ENCODE measurements at regions not wholly inside any gene's neighbourhood (a gene's known extent, or its start where the extent isn't known, plus 50 kb on each side); places are given as distances from the start of the nearest gene placed in this dataset.

GRCh38 chr3:103624271-103624670 lies 1189.5 kb downstream of the ZPLD1 start:
- Histone ChIP-seq H3K4me1 (ENCODE audit: control insufficient read depth in 2 of 3, insufficient read depth in 2 of 3, low read depth in 1 of 3, low read length in 3 of 3) (no peaks in the 10 kb centered on the region), H3K9ac (ENCODE audit: low read length in 3 of 3) (no peak overlapping the region), H3K27me3 (ENCODE audit: control insufficient read depth, insufficient read depth, low read length) (no peaks in the 10 kb centered on the region), H3K36me3 (ENCODE audit: control insufficient read depth in 2 of 3, insufficient read depth in 3 of 3, low read length in 3 of 3) (no peaks in the 10 kb centered on the region), H3K4me3 (ENCODE audit: low read length in 3 of 3) (no peak overlapping the region), H3K9me3 (ENCODE audit: control insufficient read depth in 2 of 3, insufficient read depth in 1 of 3, low read length in 3 of 3) (peaks cover 0 to 2% (median 0%) of the 10 kb centered on the region in 3 donors), H3K27ac (ENCODE audit: low read depth in 2 of 2, low read length in 2 of 2) (no peak overlapping the region)
- TF ChIP-seq, protein P1, sequence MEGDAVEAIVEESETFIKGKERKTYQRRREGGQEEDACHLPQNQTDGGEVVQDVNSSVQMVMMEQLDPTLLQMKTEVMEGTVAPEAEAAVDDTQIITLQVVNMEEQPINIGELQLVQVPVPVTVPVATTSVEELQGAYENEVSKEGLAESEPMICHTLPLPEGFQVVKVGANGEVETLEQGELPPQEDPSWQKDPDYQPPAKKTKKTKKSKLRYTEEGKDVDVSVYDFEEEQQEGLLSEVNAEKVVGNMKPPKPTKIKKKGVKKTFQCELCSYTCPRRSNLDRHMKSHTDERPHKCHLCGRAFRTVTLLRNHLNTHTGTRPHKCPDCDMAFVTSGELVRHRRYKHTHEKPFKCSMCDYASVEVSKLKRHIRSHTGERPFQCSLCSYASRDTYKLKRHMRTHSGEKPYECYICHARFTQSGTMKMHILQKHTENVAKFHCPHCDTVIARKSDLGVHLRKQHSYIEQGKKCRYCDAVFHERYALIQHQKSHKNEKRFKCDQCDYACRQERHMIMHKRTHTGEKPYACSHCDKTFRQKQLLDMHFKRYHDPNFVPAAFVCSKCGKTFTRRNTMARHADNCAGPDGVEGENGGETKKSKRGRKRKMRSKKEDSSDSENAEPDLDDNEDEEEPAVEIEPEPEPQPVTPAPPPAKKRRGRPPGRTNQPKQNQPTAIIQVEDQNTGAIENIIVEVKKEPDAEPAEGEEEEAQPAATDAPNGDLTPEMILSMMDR (IDR thresholded peaks at IDR 0.05; ENCODE audit: borderline replicate concordance, extremely low read depth, insufficient read depth) = no peak
- FAIRE-seq = no peak
- no peak for DNase-seq
- intact Hi-C loops (cut with DNase I) = no loop called here

DNA sequence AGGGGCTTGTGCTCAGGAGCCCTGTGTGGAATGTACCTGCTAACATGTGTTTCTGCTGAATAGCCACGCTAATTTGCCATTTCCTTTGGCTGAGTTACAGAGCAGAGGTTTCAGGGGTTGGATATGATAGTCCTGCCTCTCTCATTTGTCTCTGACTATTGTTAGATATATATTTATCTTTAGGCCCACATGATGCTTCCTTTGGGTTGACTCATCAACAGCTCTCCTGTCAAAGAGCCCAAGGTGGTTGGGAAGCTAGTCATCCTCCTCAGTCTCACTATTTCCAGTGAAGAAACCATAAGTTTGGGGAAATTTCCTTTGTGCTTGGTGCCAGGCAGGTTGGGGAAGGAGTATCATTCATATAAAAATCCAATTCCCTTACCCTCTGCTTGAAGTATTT lies 1194.6 kb downstream of the ZPLD1 start:
- Histone ChIP-seq H3K9ac (ENCODE audit: low read length in 3 of 3) (no peak overlapping the region), H3K9me3 (ENCODE audit: control insufficient read depth in 2 of 3, insufficient read depth in 1 of 3, low read length in 3 of 3) (peaks cover 0 to 9% (median 1%) of the 10 kb centered on the region in 3 donors), H3K4me3 (ENCODE audit: low read length in 3 of 3) (no peak overlapping the region), H3K27ac (ENCODE audit: low read depth in 2 of 2, low read length in 2 of 2) (no peak overlapping the region), H3K27me3 (ENCODE audit: control insufficient read depth, insufficient read depth, low read length) (no peaks in the 10 kb centered on the region), H3K36me3 (ENCODE audit: control insufficient read depth in 2 of 3, insufficient read depth in 3 of 3, low read length in 3 of 3) (no peaks in the 10 kb centered on the region), H3K4me1 (ENCODE audit: control insufficient read depth in 2 of 3, insufficient read depth in 2 of 3, low read depth in 1 of 3, low read length in 3 of 3) (no peaks in the 10 kb centered on the region)
- TF ChIP-seq, protein P1 (IDR thresholded peaks at IDR 0.05; ENCODE audit: borderline replicate concordance, extremely low read depth, insufficient read depth) = no peak
- DNase-seq (no peak), FAIRE-seq (no peak)
- intact Hi-C loops (cut with DNase I) = no loop called here

DNA sequence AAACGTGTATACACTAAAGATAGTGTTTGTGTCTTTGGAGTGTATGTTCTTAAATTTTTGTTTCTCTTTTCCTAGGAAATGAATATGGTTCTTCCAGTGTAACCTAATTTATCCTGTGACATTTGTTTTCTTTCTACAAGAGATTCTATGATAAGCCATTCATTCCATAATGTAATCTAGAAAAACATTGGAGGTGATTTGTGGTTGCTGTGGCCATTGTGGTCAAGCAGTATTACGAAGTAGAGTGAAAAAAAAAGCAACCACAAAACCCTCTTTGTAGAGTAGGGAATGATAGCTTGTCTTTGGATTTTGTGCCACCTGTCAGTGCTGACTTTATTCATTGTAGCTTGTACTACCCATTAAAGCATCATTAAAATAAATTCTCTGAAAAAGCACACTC lies 1209.6 kb downstream of the ZPLD1 start:
- no peak overlapping the region for H3K27ac ChIP-seq (ENCODE audit: low read depth in 2 of 2, low read length in 2 of 2)
- TF ChIP-seq, protein P1 (IDR thresholded peaks at IDR 0.05; ENCODE audit: borderline replicate concordance, extremely low read depth, insufficient read depth) = no peak
- FAIRE-seq = no peak
- no peaks in the 10 kb centered on the region for H3K9me3 ChIP-seq (ENCODE audit: control insufficient read depth in 2 of 3, insufficient read depth in 1 of 3, low read length in 3 of 3)
- H3K4me3 ChIP-seq (ENCODE audit: low read length in 3 of 3) = no peak overlapping the region
- H3K9ac ChIP-seq (ENCODE audit: low read length in 3 of 3) = no peak overlapping the region
- DNase-seq = no peak
- H3K4me1 ChIP-seq (ENCODE audit: control insufficient read depth in 2 of 3, insufficient read depth in 2 of 3, low read depth in 1 of 3, low read length in 3 of 3) = no peaks in the 10 kb centered on the region
- H3K27me3 ChIP-seq (ENCODE audit: control insufficient read depth, insufficient read depth, low read length) = no peaks in the 10 kb centered on the region
- intact Hi-C loops (cut with DNase I) = no loop called here
- no peaks in the 10 kb centered on the region for H3K36me3 ChIP-seq (ENCODE audit: control insufficient read depth in 2 of 3, insufficient read depth in 3 of 3, low read length in 3 of 3)

GRCh38 chr3:103653996-103654395 lies 1219.2 kb downstream of the ZPLD1 start:
- FAIRE-seq (no peak), DNase-seq (no peak)
- no peaks in the 10 kb centered on the region for H3K36me3 ChIP-seq (ENCODE audit: control insufficient read depth in 2 of 3, insufficient read depth in 3 of 3, low read length in 3 of 3)
- no peaks in the 10 kb centered on the region for H3K4me1 ChIP-seq (ENCODE audit: control insufficient read depth in 2 of 3, insufficient read depth in 2 of 3, low read depth in 1 of 3, low read length in 3 of 3)
- no peak overlapping the region for H3K9ac ChIP-seq (ENCODE audit: low read length in 3 of 3)
- TF ChIP-seq, protein P1 (IDR thresholded peaks at IDR 0.05; ENCODE audit: borderline replicate concordance, extremely low read depth, insufficient read depth) = no peak
- no peaks in the 10 kb centered on the region for H3K9me3 ChIP-seq (ENCODE audit: control insufficient read depth in 2 of 3, insufficient read depth in 1 of 3, low read length in 3 of 3)
- H3K27me3 ChIP-seq (ENCODE audit: control insufficient read depth, insufficient read depth, low read length) = no peaks in the 10 kb centered on the region
- intact Hi-C loops (cut with DNase I) = no loop called here
- no peak overlapping the region for H3K4me3 ChIP-seq (ENCODE audit: low read length in 3 of 3)
- H3K27ac ChIP-seq (ENCODE audit: low read depth in 2 of 2, low read length in 2 of 2) = no peak overlapping the region
